HG03520 (cell line): ENCODE measurements at regions not wholly inside any gene's neighbourhood (a gene's known extent, or its start where the extent isn't known, plus 50 kb on each side); places are given as distances from the start of the nearest gene placed in this dataset.

Experiments
- ATAC-seq: cut with Tn5 transposase; IDR thresholded peaks from one replicate; pipeline ENCODE4 v1.9.1; 2021; ENCODE audit warnings: mild to moderate bottlenecking, moderate library complexity; ENCODE audit not compliant: unreplicated experiment

DNA sequence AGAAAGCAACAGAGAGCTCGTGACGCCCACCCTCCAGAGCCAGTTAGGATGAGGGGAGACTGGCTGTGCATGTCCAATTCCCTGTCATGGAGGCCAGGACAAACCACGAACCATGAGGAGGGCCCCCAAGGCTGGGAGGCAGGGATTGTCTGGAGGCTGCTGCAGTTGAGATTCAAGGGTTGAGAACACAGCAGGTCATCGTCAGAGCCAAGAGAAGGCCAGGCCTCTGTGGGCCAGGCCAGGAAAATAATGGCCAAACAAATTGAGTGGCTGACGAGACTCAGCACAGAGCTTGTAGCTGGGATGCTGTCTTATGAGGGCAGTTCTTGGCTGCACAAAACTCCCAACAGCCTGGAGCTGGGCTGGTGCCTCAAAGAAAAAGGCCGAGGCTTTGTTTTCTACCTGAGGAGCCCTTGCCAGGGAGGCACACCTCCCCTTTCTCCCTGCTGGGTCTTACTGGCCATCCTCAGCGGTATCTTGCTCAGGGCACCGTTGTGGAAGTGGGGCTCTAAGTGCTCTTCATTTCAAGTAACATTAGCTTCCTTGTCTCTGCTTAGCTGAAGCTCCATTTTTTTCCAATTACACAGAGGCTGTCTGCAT lies 665.9 kb downstream of the BCL11B start:
- ATAC-seq: no peak

DNA sequence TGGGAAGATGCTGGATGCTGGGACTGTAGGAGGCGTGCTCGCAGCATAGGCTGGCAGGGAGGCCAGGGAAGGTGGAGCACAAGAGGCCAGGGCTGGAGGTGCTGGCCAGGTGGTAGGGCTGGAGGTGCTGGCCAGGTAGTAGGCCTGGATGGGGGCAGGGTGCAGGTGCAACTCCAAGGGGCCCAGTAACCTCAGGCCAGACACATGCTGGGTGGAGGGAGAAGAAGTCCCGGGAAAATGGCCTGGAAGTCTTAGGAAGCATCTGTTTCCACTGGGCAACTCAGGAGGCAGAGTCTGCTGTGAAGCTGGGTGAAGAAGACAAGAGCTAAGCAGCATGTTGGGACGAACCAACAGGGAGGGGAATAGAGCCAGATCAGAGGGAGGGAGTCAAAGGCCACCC lies 665.2 kb downstream of the BCL11B start:
- no peak for ATAC-seq

GRCh38 chr14:98607341-98607910 lies 664.6 kb downstream of the BCL11B start:
- no peak for ATAC-seq

- ATAC-seq: no peak
Measured at GRCh38 chr14:98608071-98609060, 663.6 kb downstream of the BCL11B start.

DNA sequence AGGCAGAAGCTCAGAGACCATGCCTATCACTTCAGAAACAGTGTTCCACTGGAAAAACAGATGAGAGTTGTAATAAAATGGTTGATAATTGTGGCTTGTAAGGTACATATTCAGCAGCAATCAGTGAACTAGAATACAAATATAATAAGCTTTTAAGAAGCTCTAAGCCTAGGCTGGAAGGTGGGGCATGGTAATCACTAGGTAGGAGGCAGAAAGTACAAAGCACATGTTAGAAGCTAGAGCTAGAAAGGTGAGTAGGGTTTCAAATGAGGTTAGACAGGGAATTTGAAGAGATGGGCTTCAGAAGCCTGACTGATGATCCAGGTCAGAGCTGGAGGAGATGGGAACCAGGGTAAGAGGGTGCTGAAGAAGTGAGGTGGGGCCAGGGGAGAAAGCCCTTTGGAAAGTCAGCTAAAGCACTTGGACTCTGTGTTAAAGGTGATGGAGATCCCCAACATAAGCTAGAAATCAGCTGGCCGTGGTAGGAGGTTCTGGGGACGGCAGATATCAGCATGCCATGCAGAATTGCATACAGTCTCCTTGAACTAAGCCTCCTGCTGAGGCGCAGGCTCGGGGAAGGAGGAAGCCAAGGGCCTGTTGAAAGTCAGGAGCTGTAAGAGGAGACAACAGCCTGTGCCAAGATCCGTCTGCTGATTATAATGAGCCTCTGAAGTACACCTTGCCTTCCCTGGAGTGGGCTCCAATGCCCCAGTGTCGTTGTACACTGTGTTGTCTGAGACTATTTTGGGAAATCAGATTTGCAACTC lies 659.4 kb downstream of the BCL11B start:
- no peak for ATAC-seq

GRCh38 chr14:98614741-98615140 lies 657.3 kb downstream of the BCL11B start:
- ATAC-seq: no peak

DNA sequence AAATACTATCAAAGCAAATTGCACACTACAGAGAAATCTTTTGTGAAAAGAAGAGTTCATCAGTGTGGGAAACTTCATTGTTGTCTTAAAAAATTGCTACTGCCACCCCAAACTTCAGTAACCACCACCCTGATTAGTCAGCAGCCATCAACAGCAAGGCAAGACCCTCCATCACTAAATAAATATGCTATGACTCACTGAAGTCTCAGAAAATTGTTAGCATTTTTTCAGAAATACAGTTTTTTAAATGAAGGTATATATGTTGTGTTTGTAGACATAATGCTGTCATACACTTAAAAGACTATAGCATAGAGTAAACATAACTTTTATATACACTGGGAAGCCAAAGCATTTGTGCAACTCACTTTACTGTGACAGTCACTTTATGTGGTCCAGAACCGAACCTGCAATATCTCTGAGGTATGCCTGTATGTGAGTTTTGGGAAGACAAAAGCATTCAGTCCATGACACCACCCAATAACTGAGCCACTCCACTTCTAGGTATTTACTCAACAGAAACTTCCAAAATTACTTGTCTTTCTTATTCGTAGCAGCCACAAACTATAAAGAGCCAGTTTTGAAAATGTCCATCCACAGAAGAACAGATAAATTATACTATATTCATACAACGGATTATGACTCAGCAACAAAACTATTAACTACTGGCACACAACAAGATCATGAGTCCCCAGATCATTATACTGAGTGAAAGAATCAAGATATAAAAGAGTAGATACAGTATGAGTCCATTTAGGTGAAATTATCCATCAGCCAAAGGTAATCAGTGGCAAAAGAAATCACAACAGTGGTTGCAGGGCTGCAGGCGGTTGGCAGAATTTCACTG lies 649.6 kb downstream of the BCL11B start:
- ATAC-seq: no peak

DNA sequence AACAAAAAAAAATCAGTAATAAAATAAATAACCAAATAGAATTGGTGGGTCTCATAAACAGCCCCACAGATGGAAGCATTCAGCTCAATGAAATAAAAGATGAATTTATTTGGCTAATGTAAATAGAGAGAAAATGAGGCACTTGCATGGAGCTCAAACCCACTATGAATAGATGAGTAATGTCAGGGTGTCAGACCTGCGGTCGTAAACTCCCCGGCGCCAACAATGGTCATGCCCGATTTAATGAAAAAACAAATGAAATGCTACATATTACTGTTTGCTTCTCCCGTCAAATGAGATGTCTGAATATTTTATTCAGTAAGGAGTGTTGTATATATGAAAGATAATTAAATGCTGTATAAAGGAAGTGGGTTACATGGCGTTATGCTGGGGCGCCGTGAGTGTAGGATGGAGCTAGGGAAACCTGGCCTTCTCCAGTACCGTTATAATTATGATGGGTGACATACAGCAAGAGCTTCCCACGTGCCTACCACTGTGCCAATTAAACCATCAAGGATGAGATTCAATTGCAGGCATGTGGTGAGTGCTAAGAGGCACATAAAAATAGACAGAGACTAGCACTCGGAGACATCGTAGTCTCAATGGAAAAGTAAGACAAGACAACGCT lies 648.1 kb downstream of the BCL11B start:
- no peak for ATAC-seq

DNA sequence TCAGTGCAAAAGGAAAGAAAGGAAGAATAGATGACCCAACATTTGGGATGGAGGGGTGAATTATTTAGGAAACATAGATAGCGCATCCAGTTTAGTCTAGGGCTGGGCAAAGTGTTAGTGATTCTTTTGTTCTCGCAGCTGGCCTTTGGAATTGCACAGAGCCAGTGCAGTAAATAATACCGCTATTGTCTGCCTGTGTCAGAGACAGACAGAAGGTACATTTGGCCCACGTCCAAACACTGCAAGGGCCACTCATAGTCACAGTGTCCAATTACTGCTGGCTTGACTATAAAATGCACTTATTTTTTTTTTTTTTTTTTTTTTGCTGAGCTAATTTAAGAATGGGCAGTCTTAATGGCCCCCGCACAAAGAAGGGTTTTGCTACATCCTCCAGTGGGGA lies 638.6 kb downstream of the BCL11B start:
- no peak for ATAC-seq

GRCh38 chr14:98634043-98634820 lies 637.8 kb downstream of the BCL11B start:
- ATAC-seq: no peak

GRCh38 chr14:98638366-98638765 lies 633.6 kb downstream of the BCL11B start:
- no peak for ATAC-seq

- ATAC-seq: no peak
Measured at GRCh38 chr14:98647754-98648153, 624.2 kb downstream of the BCL11B start.

- no peak for ATAC-seq
Measured at GRCh38 chr14:98651037-98651436, 621.0 kb downstream of the BCL11B start.

DNA sequence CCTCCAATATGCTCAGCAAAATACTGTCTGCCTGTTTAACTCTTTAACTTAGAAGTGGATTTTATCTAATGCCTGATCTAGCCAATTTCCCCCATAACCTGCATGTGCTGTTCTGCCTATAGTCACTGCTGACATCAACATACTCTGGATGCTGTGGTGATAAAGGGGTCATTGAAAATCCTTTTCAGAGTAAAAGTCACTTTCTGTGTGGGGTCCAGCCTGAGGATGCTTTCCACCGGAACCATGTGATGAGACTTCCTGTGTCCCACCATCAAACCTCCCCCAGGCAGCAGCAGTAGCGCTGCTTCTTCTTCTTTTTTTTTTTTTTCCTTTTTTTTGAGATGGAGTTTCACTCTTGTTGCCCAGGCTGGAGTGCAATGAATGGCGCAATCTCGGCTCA lies 607.0 kb downstream of the BCL11B start:
- no peak for ATAC-seq

- ATAC-seq: no peak
Measured at GRCh38 chr14:98666545-98666944, 605.5 kb downstream of the BCL11B start.

- no peak for ATAC-seq
Measured at GRCh38 chr14:98682033-98682432, 590.0 kb downstream of the BCL11B start.

DNA sequence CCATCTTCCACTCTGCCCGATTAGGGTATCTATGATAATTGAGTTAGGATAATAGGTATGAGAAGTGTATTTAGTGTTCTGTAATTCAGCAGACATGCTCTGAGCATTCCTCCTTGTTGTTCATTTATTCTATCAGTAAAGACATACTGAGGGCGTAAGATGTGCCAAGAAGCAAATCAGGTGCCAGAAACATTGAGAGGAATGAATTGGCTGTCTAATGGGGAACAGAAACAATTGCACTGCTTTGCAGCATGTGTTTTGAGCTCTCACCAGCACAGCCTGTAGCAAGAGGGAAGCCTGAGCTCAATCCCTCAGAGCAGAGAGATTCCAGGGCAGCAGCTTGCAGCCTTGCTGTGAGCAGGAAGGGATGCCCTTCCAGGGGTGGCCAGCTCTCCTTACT lies 589.3 kb downstream of the BCL11B start:
- no peak for ATAC-seq

GRCh38 chr14:98684468-98684867 lies 587.5 kb downstream of the BCL11B start:
- ATAC-seq: no peak

GRCh38 chr14:98685725-98686124 lies 586.3 kb downstream of the BCL11B start:
- ATAC-seq: no peak
